HEK293 (cell line): ENCODE measurements at regions not wholly inside any gene's neighbourhood (a gene's known extent, or its start where the extent isn't known, plus 50 kb on each side); places are given as distances from the start of the nearest gene placed in this dataset.

Experiments
- CTCF ChIA-PET: fragments of 350-600 bp; formaldehyde crosslinking; extraction: SDS; loops from one replicate; lab custom pipeline; 2021; ENCODE audit warnings: antibody characterized with exemption; lab: Yijun Ruan, JAX
- POLR2A ChIA-PET: fragments of 300-600 bp; formaldehyde crosslinking; extraction: SDS; loops from one replicate; lab custom pipeline; 2020; ENCODE audit warnings: antibody characterized with exemption, inconsistent platforms; lab: Yijun Ruan, JAX
- H3K27ac ChIP-seq: fragments of 200-500 bp; sonication (Bioruptor generic); 2 replicates; pipeline ENCODE4 v1.5.1; 2014; ENCODE audit warnings: low read depth, low read length, control low read depth, inconsistent platforms; ENCODE audit errors: extremely low read depth
- H3K36me3 ChIP-seq, 2 experiments: fragments of 200-500 bp in 1 of 2; sonication (Bioruptor generic) in 1 of 2; 1 replicate in 1 of 2; 2 replicates in 1 of 2; pipeline ENCODE4 v1.5.1; 2014 to 2017; ENCODE audit warnings: inconsistent platforms in 2 of 2, low read length in 2 of 2; ENCODE audit not compliant: control insufficient read depth in 2 of 2, insufficient read depth in 1 of 2
- H3K4me1 ChIP-seq: fragments of 200-500 bp; sonication (Bioruptor generic); 2 replicates; pipeline ENCODE4 v1.5.1; 2014; ENCODE audit warnings: mild to moderate bottlenecking, low read length, inconsistent platforms; ENCODE audit not compliant: control insufficient read depth, insufficient read depth
- H3K4me3 ChIP-seq: 2 replicates; pipeline ENCODE4 v1.5.1; 2011; ENCODE audit warnings: low read depth, mild to moderate bottlenecking, control low read depth, low read length, moderate library complexity
- H3K9me3 ChIP-seq: fragments of 200-500 bp; sonication (Bioruptor generic); 2 replicates; pipeline ENCODE4 v1.5.1; 2014; ENCODE audit warnings: low read depth, low read length, inconsistent platforms; ENCODE audit not compliant: control insufficient read depth, insufficient read depth
- GLIS1 ChIP-seq: fragments of 450-650 bp; formaldehyde crosslinking; IDR thresholded peaks from 2 replicates; pipeline ENCODE4 v1.5.1; 2016; ENCODE audit warnings: missing biosample characterization, missing genetic modification characterization
- INSM2 ChIP-seq: fragments of 450-650 bp; formaldehyde crosslinking; IDR thresholded peaks from 2 replicates; pipeline ENCODE4 v1.5.1; 2016; ENCODE audit warnings: missing biosample characterization, missing genetic modification characterization
- ZBTB20 ChIP-seq: fragments of 450-650 bp; formaldehyde crosslinking; IDR thresholded peaks from 2 replicates; pipeline ENCODE4 v1.5.1; 2016; ENCODE audit warnings: missing biosample characterization, missing genetic modification characterization
- ZBTB7A ChIP-seq: fragments of 450-650 bp; formaldehyde crosslinking; IDR thresholded peaks from 2 replicates; pipeline ENCODE4 v1.5.1; 2016; ENCODE audit warnings: low read depth, missing biosample characterization, missing genetic modification characterization
- ZFP41 ChIP-seq: fragments of 450-650 bp; formaldehyde crosslinking; IDR thresholded peaks from 2 replicates; pipeline ENCODE4 v1.5.1; 2016; ENCODE audit warnings: missing biosample characterization, missing genetic modification characterization, borderline replicate concordance
- ZNF2 ChIP-seq: fragments of 450-650 bp; formaldehyde crosslinking; IDR thresholded peaks from 2 replicates; pipeline ENCODE4 v1.5.1; 2016; ENCODE audit warnings: missing biosample characterization, missing genetic modification characterization
- ZNF223 ChIP-seq: fragments of 450-650 bp; formaldehyde crosslinking; IDR thresholded peaks from 2 replicates; pipeline ENCODE4 v1.5.1; 2016; ENCODE audit warnings: missing biosample characterization, missing genetic modification characterization
- ZNF26 ChIP-seq: fragments of 450-650 bp; formaldehyde crosslinking; IDR thresholded peaks from 2 replicates; pipeline ENCODE4 v1.5.1; 2016; ENCODE audit warnings: missing biosample characterization, missing genetic modification characterization
- ZNF311 ChIP-seq: fragments of 450-650 bp; formaldehyde crosslinking; IDR thresholded peaks from 2 replicates; pipeline ENCODE4 v1.5.1; 2017; ENCODE audit warnings: missing biosample characterization, missing genetic modification characterization, borderline replicate concordance
- ZNF398 ChIP-seq: fragments of 450-650 bp; formaldehyde crosslinking; IDR thresholded peaks from 2 replicates; pipeline ENCODE4 v1.5.1; 2017; ENCODE audit warnings: missing biosample characterization, missing genetic modification characterization
- ZNF549 ChIP-seq: fragments of 450-650 bp; IDR thresholded peaks from 2 replicates; pipeline ENCODE4 v1.5.1; 2018; ENCODE audit warnings: missing biosample characterization, missing genetic modification characterization, mild to moderate bottlenecking, inconsistent platforms, moderate library complexity
- ZNF639 ChIP-seq: fragments of 450-650 bp; formaldehyde crosslinking; IDR thresholded peaks from 2 replicates; pipeline ENCODE4 v1.5.1; 2016; ENCODE audit warnings: missing biosample characterization, missing genetic modification characterization
- ZNF664 ChIP-seq: fragments of 450-650 bp; formaldehyde crosslinking; IDR thresholded peaks from 2 replicates; pipeline ENCODE4 v1.5.1; 2016; ENCODE audit warnings: missing biosample characterization, missing genetic modification characterization
- ZSCAN16 ChIP-seq: fragments of 450-650 bp; formaldehyde crosslinking; IDR thresholded peaks from 2 replicates; pipeline ENCODE4 v1.5.1; 2016; ENCODE audit warnings: missing biosample characterization, missing genetic modification characterization
- ZSCAN5A ChIP-seq: fragments of 450-650 bp; formaldehyde crosslinking; IDR thresholded peaks from 2 replicates; pipeline ENCODE4 v1.5.1; 2016; ENCODE audit warnings: missing biosample characterization, missing genetic modification characterization

DNA sequence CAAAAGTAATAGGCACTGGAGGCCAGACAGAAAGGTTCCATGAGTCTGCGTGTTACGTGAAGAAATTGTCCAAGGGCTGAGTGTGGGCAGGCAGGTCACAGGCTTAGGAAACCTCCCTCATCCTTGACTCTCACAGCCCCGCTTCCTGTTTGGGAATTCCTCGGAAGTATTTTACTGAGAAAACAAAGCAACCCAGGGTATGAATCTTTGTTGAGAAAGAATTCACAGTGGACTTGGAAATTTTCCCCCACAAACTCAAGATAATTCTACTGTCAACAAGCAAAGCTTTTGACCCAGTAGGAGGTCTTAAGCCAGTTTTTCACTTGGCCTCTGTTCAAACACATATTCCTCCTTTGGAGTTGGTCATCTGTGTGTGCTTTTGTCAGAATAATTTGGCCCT lies 377.1 kb upstream of the TPM1 start:
- H3K36me3 ChIP-seq, result no peaks in the 10 kb centered on the region
- TF ChIP-seq ZNF26 (tag by site-specific recombination) (no peak), ZBTB20 (tag by site-specific recombination) (no peak), ZNF549 (tag by site-specific recombination) (no peak), ZNF223 (tag by site-specific recombination) (no peak), ZNF639 (no peak), INSM2 (tag by site-specific recombination) (no peak), ZNF2 (tag by site-specific recombination) (no peak)
- TF ChIP-seq, all 188 proteins: peak for 0
- H3K9me3 ChIP-seq, result no peaks in the 10 kb centered on the region
- POLR2A ChIA-PET, result no interaction called here
- H3K4me1 ChIP-seq, result no peaks in the 10 kb centered on the region
- CTCF ChIA-PET, result no interaction called here
- no peak overlapping the region for H3K4me3 ChIP-seq
- no peak overlapping the region for H3K27ac ChIP-seq

- H3K9me3 ChIP-seq, result no peaks in the 10 kb centered on the region
- no peaks in the 10 kb centered on the region for H3K36me3 ChIP-seq
- H3K4me1 ChIP-seq, result no peaks in the 10 kb centered on the region
- ChIA-PET CTCF (no interaction called here), POLR2A (no interaction called here)
- no peak overlapping the region for H3K4me3 ChIP-seq
- TF ChIP-seq ZNF398 (tag by site-specific recombination) (no peak), ZSCAN5A (tag by site-specific recombination) (no peak), ZFP41 (tag by site-specific recombination) (no peak), ZNF664 (tag by site-specific recombination) (no peak), ZNF311 (tag by site-specific recombination) (no peak), ZNF26 (tag by site-specific recombination) (no peak), ZBTB7A (no peak), GLIS1 (no peak), ZSCAN16 (tag by site-specific recombination) (no peak)
- no peak overlapping the region for H3K27ac ChIP-seq
Observed at GRCh38 chr15:62666046-62666445, 376.5 kb upstream of the TPM1 start.
